IPS-20b (cell line): ENCODE measurements at regions not wholly inside any gene's neighbourhood (a gene's known extent, or its start where the extent isn't known, plus 50 kb on each side); places are given as distances from the start of the nearest gene placed in this dataset.

Experiments used
- H3K27ac ChIP-seq: one replicate; pipeline ENCODE4 v1.5.1; 2013; ENCODE audit warnings: low read length
- H3K27me3 ChIP-seq: 2 replicates; pipeline ENCODE4 v1.6.1; 2013; ENCODE audit warnings: mild to moderate bottlenecking, low read length, inconsistent platforms; ENCODE audit not compliant: insufficient read depth
- H3K36me3 ChIP-seq: 2 replicates; pipeline ENCODE4 v1.6.1; 2013; ENCODE audit warnings: low read depth, mild to moderate bottlenecking, inconsistent platforms, low read length, moderate library complexity; ENCODE audit not compliant: insufficient read depth
- H3K4me1 ChIP-seq: 2 replicates; pipeline ENCODE4 v1.6.1; 2013; ENCODE audit warnings: mild to moderate bottlenecking, control low read depth, inconsistent platforms, low read length, moderate library complexity; ENCODE audit not compliant: insufficient read depth
- H3K4me3 ChIP-seq: 2 replicates; pipeline ENCODE4 v1.5.1; 2013; ENCODE audit warnings: mild to moderate bottlenecking, low read length, inconsistent platforms
- H3K9ac ChIP-seq: 2 replicates; pipeline ENCODE4 v1.6.1; 2013; ENCODE audit warnings: low read depth, mild to moderate bottlenecking, inconsistent platforms, low read length, moderate library complexity
- H3K9me3 ChIP-seq: 2 replicates; pipeline ENCODE4 v1.6.1; 2013; ENCODE audit warnings: mild to moderate bottlenecking, low read depth, low read length, inconsistent platforms; ENCODE audit not compliant: insufficient read depth

DNA sequence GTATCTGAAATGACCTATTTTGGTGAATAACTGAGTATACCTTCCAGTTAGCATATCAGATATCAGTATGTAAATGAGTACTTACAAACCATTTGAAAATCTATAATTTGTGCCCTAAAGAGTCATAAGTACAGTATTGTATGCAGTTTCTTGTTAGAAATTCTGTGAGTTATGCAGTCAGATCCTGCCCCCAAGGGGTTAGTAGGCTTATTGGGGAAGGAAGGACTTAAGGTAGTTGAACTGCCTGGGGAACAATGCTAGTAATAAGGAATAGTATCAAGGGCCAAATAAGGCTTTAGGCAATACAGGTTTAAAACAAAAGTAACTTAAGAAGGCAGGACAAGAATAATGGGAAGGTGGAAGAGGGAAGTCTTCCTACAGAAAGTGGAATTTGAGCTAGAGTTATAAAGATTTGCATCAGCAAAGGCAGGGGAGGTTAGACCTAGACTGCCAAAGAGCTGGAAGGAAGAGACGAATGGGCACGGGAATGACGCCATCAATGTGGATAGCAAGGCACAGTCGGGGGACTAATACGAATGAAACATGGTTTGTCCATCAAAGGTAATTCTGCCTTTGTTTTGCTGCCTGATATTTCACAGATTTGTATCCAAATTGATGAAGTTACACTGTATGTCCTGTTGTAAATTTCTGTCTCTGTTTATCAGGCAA is 182.9 kb upstream of the DPYD start:
- Histone ChIP-seq H3K27me3 (no peaks in the 10 kb centered on the region), H3K4me1 (peaks cover 6% of the 10 kb centered on the region; the same call in 1 of the 2 replicates), H3K27ac (no peak overlapping the region), H3K36me3 (no peaks in the 10 kb centered on the region), H3K9me3 (peaks cover 17% of the 10 kb centered on the region), H3K9ac (no peak overlapping the region), H3K4me3 (no peak overlapping the region)

GRCh38 chr1:98102345-98103030 is 181.7 kb upstream of the DPYD start:
- no peaks in the 10 kb centered on the region for H3K27me3 ChIP-seq
- no peak overlapping the region for H3K27ac ChIP-seq
- peaks cover 6% of the 10 kb centered on the region; the same call in 1 of the 2 replicates for H3K4me1 ChIP-seq
- H3K9me3 ChIP-seq: peaks cover 8% of the 10 kb centered on the region
- H3K4me3 ChIP-seq: no peak overlapping the region
- no peak overlapping the region for H3K9ac ChIP-seq
- no peaks in the 10 kb centered on the region for H3K36me3 ChIP-seq

DNA sequence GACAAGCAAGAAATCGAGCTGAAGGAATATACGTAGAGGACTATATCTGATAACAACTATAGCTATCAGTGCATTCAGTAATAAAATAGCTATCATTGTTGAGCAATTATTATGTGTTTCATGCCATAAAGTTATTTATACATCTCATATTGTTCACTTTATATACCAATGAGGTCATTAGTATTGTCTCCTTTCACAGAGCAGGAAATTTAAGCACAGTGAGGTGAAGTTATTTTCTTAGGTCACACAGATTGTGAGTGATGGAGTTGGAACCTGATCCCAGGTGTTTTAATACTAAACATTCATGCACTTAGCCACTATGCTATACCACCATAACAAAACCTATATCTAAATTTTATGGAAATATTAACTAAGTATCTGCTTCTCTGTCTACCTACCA is 180.5 kb upstream of the DPYD start:
- Histone ChIP-seq H3K4me1 (peaks cover 6% of the 10 kb centered on the region; the same call in 1 of the 2 replicates), H3K9me3 (no peaks in the 10 kb centered on the region), H3K4me3 (no peak overlapping the region), H3K36me3 (no peaks in the 10 kb centered on the region), H3K27me3 (no peaks in the 10 kb centered on the region), H3K9ac (no peak overlapping the region), H3K27ac (no peak overlapping the region)

DNA sequence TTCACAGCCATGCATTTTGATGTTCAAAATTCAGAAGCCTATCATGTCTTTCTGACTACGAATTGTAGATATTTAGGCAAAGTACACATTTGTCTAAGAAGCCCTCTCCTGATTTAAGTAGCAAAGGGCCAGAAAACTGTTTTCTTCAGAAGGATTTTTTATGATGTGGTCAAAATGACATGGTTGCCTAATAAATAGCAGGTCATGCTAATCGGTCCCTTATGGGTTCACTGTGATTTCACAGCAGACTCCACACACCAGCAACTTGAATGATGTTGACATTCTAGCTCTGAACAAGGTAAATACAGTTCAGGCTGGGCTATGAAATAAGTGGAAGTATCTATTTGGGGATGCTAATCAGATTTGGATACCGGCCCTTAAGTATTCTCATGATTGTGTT is 178.7 kb upstream of the DPYD start:
- Histone ChIP-seq H3K9me3 (no peaks in the 10 kb centered on the region), H3K27me3 (no peaks in the 10 kb centered on the region), H3K4me1 (peaks cover 6% of the 10 kb centered on the region; the same call in 1 of the 2 replicates), H3K27ac (no peak overlapping the region), H3K4me3 (no peak overlapping the region), H3K9ac (no peak overlapping the region), H3K36me3 (no peaks in the 10 kb centered on the region)

GRCh38 chr1:98098473-98098872 is 177.6 kb upstream of the DPYD start:
- no peaks in the 10 kb centered on the region for H3K4me1 ChIP-seq
- no peak overlapping the region for H3K9ac ChIP-seq
- H3K27ac ChIP-seq: no peak overlapping the region
- H3K36me3 ChIP-seq: no peaks in the 10 kb centered on the region
- no peak overlapping the region for H3K4me3 ChIP-seq
- H3K9me3 ChIP-seq: no peaks in the 10 kb centered on the region
- no peaks in the 10 kb centered on the region for H3K27me3 ChIP-seq

GRCh38 chr1:98090351-98090750 is 169.5 kb upstream of the DPYD start:
- Histone ChIP-seq H3K9me3 (no peaks in the 10 kb centered on the region), H3K27me3 (no peaks in the 10 kb centered on the region), H3K27ac (no peak overlapping the region), H3K4me1 (peaks cover 4% of the 10 kb centered on the region; the same call in 1 of the 2 replicates), H3K9ac (no peak overlapping the region), H3K4me3 (no peak overlapping the region), H3K36me3 (no peaks in the 10 kb centered on the region)

- H3K27me3 ChIP-seq: no peaks in the 10 kb centered on the region
- no peak overlapping the region for H3K9ac ChIP-seq
- H3K4me1 ChIP-seq: peaks cover 4% of the 10 kb centered on the region; the same call in 1 of the 2 replicates
- no peak overlapping the region for H3K4me3 ChIP-seq
- H3K36me3 ChIP-seq: no peaks in the 10 kb centered on the region
- H3K27ac ChIP-seq: no peak overlapping the region
- no peaks in the 10 kb centered on the region for H3K9me3 ChIP-seq
These were observed 167.5 kb upstream of the DPYD start for GRCh38 chr1:98088381-98088780.

DNA sequence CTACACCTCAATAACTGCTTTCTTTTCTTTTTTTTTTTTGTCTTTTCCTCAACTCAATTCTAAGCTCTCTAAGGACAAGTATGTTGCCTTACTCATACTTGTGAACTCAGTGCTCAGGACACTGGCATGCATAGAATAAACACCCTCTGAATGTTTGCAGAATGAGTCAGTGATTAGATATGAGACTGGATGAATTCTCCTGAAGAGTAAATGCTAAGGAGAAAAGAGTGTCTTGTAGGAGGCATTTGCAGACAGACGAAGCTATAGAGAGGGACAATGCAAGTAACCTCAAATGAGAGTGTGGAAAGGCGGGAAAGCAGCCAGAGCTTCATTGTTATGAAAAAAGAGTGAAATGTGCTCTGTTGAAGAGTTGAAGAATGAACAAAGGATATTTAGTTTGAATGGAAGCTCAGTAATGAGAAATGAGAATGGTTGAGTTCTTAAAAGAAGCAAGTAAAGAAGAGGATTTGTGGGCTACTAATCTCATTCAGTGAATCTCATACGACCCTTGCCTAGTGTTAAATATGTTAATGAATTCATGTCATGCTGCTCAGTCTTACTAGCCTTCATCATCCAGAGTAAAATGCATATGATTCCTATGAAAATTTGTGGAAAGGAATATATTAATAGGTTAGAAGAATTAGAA is 166.1 kb upstream of the DPYD start:
- Histone ChIP-seq H3K9me3 (no peaks in the 10 kb centered on the region), H3K27ac (no peak overlapping the region), H3K36me3 (no peaks in the 10 kb centered on the region), H3K27me3 (no peaks in the 10 kb centered on the region), H3K9ac (no peak overlapping the region), H3K4me1 (peaks cover 4% of the 10 kb centered on the region; the same call in 1 of the 2 replicates), H3K4me3 (no peak overlapping the region)

DNA sequence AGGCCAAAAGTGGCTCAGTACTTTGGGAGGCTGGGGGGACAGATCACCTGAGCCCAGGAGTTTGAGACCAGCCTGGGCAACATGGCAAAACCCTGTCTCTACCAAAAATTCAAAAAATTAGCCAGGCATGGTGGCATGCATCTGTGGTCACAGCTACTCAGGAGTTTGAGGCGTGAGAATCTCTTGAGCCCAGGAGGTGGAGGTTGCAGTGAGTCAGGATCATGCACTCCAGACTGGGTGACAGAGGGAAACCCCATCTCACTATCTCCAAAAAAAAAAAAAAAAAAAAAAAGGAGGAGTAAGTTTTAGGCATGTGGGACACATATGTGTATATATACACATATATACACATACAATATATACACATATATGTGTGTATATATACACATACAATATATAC is 165.3 kb upstream of the DPYD start:
- no peak overlapping the region for H3K9ac ChIP-seq
- H3K4me1 ChIP-seq: peaks cover 4% of the 10 kb centered on the region; the same call in 1 of the 2 replicates
- no peak overlapping the region for H3K4me3 ChIP-seq
- no peaks in the 10 kb centered on the region for H3K27me3 ChIP-seq
- no peak overlapping the region for H3K27ac ChIP-seq
- H3K36me3 ChIP-seq: no peaks in the 10 kb centered on the region
- H3K9me3 ChIP-seq: no peaks in the 10 kb centered on the region

DNA sequence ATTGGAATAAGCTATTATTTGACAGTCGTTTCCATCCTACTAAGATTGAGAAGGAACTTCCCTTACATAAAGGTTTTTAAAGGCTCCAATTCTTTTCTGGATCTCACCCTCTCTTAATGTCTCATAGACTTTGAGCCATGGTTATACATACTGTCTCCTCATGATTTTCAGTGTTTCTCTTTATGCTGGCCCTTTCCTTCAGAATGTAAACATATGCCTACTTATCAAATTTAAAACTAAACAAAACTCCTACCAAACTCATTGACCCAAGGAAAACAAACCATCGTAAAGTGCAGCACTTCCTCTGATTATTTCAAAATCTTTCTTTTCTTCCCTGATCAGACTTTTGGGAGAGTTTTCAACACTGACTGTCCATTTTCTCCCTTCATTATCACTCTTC is 163.4 kb upstream of the DPYD start:
- Histone ChIP-seq H3K36me3 (no peaks in the 10 kb centered on the region), H3K4me1 (peaks cover 4% of the 10 kb centered on the region; the same call in 1 of the 2 replicates), H3K27me3 (no peaks in the 10 kb centered on the region), H3K9me3 (no peaks in the 10 kb centered on the region), H3K27ac (no peak overlapping the region), H3K4me3 (no peak overlapping the region), H3K9ac (no peak overlapping the region)

DNA sequence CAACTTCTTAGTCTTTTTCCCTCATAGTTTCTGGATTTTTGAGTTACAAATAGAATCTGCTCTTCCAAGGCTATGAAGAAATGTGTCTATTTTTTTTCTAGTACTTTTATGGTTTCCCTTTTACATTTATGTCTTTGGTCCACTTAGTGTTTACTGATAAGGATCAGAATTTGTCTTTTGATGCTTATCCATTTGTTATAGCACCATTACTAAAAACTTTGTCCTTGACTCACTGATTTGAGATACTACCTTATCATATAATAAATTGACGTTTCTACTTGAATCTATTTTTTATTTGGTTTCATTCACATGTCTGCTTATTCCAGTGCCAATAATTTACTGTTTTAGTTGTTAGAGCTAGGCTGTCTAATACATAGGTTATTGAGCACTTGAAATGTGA is 161.1 kb upstream of the DPYD start:
- no peak overlapping the region for H3K27ac ChIP-seq
- no peak overlapping the region for H3K4me3 ChIP-seq
- H3K27me3 ChIP-seq: no peaks in the 10 kb centered on the region
- no peaks in the 10 kb centered on the region for H3K4me1 ChIP-seq
- no peak overlapping the region for H3K9ac ChIP-seq
- H3K36me3 ChIP-seq: no peaks in the 10 kb centered on the region
- no peaks in the 10 kb centered on the region for H3K9me3 ChIP-seq

DNA sequence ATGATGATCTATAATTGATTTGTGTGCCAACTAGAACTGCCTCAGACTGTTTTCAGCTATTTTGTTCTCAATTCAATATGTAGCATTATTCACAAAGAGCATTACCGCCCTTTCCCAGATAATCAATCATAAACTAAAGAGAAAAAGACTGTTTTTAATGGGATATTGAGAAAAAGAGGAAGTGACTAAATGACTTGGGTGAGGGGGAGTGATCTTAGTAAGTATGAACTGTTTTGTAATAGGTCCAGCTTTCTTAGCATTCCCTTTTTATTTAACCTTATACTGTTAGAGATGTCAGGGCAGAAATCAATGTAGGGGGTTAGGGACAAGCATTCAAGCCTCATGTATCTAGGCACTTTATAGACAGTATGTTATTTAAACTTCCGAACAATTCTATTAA is 157.8 kb upstream of the DPYD start:
- no peaks in the 10 kb centered on the region for H3K27me3 ChIP-seq
- no peak overlapping the region for H3K27ac ChIP-seq
- H3K4me1 ChIP-seq: peaks cover 4% of the 10 kb centered on the region; the same call in 1 of the 2 replicates
- no peak overlapping the region for H3K9ac ChIP-seq
- no peaks in the 10 kb centered on the region for H3K36me3 ChIP-seq
- no peak overlapping the region for H3K4me3 ChIP-seq
- no peaks in the 10 kb centered on the region for H3K9me3 ChIP-seq
